GM18519 (cell line): ENCODE measurements at regions not wholly inside any gene's neighbourhood (a gene's known extent, or its start where the extent isn't known, plus 50 kb on each side); places are given as distances from the start of the nearest gene placed in this dataset.

Experiments used
- ATAC-seq: cut with Tn5 transposase; IDR thresholded peaks from one replicate; pipeline ENCODE4 v1.9.1; 2021; ENCODE audit warnings: mild to moderate bottlenecking, moderate library complexity; ENCODE audit not compliant: unreplicated experiment, low FRiP score

DNA sequence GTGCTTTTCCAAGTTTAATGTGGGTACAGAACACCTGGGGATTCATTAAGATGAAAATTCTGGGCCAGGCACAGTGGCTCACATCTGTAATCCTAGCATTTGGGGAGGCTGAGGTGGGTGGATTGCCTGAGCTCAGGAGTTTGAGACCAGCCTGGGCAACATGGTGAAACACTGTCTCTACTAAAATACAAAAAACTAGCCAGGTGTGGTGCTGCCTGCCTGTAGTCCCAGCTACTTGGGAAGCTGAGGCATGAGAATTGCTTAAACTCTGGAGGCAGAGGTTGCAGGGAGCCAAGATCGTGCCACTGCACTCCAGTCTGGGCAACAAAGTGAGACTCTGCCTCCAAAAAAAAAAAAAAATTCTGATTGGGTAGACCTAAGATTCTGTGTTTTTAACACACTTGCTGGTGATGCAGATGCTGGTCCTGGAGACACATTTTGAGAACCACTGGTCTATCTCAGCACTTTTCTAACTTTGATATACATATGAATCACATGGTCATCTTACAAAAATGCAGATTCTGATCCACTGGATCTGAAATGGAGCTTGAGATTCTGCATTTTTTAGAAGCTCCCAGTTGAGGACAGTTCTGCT lies 223.8 kb upstream of the SATB1 start:
- ATAC-seq: no peak

DNA sequence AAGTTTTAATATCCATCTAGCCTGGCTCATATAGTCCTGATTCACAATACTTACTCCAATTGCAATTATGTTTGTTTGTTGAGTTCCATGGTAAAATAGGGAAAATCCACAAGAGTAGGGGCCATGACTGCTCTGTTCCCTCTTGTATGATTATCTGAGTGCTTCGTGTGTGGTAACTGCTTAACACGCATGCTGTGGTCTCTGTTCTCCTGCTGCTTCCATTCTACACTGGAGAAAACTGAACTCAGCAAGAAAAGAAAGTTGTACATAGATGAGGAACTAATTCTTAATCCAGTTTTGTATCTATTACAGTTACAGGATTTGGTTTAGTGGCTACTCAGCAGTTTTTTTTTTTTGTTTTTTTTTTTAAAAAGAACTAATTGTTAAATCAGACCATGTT lies 223.0 kb upstream of the SATB1 start:
- no peak for ATAC-seq

GRCh38 chr3:18645619-18646018 lies 220.5 kb upstream of the SATB1 start:
- ATAC-seq: no peak

DNA sequence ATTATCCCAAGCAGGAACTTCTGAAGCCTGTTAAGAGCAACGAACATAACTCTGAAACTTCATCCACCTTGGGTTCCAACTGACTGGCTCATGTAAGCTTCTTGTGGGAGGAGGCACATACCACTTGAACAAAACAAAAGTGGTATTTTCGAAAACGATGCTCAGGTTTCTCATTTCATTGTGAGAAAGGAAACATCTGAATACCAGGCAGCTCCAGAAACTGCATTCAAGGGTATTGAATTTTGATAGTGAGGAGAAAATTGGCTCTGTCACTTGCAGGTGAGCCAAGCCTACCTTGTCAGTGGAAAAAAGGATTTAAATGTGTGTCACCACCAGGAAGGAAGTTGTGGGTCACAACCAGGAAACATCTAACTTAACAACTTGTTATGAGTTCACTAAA lies 218.1 kb upstream of the SATB1 start:
- no peak for ATAC-seq

- ATAC-seq: no peak
Observed at GRCh38 chr3:18641916-18642315, 216.8 kb upstream of the SATB1 start.

- ATAC-seq: no peak
Observed at GRCh38 chr3:18635215-18635614, 210.1 kb upstream of the SATB1 start.

DNA sequence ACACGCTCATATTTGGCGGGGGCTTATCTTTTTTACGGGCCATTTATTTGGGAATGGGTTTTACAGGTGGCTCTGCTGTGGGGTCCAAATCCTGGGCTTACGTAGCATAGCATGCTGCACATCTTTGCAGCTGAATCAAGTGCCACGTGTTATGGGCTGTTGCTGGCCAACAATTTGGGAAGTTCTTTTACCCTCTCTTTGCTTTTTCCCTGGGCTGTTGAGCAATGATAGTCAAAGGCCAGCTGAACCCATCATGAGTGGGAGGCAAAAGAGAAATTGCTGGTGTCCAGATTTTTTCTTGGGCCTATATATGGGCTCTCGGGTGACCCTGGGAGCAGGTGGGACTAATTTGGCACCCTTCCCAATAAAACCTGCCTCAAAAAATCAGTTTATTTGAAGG lies 209.3 kb upstream of the SATB1 start:
- no peak for ATAC-seq

- ATAC-seq: no peak
Observed at GRCh38 chr3:18633002-18633401, 207.9 kb upstream of the SATB1 start.

DNA sequence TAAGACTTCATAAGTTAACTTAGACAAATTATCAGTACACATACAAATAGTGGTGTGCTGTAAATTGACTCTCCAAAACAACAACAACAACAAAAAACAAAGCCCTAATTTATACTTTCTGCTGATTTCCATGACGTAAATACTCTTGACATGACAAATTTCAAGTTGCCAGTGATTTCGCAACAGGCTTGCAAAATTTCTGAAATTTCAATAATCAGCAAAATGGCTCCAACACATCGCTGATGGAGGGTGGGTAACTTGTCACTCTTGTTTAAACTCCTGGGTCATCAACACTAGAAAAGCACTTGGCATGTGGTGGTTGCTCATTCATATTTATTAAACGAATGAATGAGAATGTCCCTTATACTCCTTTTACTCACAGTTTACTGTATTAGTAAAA lies 205.2 kb upstream of the SATB1 start:
- no peak for ATAC-seq

- no peak for ATAC-seq
Observed at GRCh38 chr3:18625085-18625484, 199.9 kb upstream of the SATB1 start.

- no peak for ATAC-seq
Observed at GRCh38 chr3:18623220-18623619, 198.1 kb upstream of the SATB1 start.

- no peak for ATAC-seq
Observed at GRCh38 chr3:18618723-18619122, 193.6 kb upstream of the SATB1 start.

DNA sequence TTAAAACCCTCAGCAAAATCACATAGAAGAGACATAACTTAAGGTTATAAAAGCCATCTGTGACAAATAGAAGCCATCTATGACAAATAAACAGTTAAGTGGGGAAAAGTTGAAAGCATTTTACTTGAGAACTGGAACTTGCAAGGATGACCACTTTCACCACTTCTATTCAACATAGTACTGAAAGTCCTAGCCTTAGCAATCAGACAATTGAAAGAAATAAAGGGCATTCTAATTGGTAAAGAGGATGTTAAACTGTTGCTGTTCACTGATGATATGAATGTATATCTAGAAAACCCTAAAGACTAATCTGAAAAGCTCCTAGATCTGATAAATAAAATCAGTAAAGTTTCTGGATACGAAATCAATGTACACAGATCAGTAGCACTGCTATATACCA lies 186.9 kb upstream of the SATB1 start:
- no peak for ATAC-seq

GRCh38 chr3:18609187-18609586 lies 184.0 kb upstream of the SATB1 start:
- ATAC-seq: no peak

- no peak for ATAC-seq
Observed at GRCh38 chr3:18597919-18598318, 172.8 kb upstream of the SATB1 start.

DNA sequence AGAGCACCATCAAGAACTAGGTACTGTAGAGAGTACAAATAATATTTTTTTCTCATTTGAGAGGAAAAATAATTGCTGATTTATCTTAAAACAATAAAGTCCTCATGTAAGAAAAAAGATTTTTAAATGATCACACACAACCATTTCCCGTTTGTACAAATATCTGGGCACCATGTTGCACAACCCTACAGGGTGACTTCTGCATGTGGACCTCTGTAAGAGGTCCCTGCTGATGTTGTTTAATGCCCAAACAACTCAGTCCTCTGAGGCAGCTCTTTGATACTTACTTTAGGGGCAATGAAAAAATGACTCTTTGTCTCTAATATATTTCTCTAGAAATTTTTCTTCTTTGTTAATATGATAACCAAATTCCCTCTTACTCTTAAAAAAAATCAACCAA lies 168.1 kb upstream of the SATB1 start:
- no peak for ATAC-seq

DNA sequence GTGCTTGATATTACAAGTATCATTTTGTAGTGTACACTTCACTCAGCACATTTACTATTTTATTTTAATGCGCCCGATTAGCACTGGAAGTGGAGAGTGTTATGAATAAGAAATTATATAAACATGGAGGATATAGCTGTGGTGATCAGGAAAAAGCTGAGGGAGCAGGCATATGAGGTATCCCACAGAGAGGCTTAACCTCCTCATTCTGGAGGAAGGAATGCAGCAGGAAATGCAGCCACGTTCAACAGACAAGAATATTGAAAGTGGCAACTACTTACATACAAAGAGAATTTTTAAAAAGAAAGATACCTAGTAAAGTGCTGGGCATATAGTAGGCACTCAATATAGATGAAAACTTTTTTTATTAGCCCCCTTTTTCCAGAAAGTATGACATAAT lies 166.0 kb upstream of the SATB1 start:
- ATAC-seq: no peak

- ATAC-seq: no peak
Observed at GRCh38 chr3:18586076-18586475, 160.9 kb upstream of the SATB1 start.

GRCh38 chr3:18585004-18585968 lies 160.1 kb upstream of the SATB1 start:
- no peak for ATAC-seq

GRCh38 chr3:18580268-18580667 lies 155.1 kb upstream of the SATB1 start:
- ATAC-seq: no peak

GRCh38 chr3:18579661-18580060 lies 154.5 kb upstream of the SATB1 start:
- no peak for ATAC-seq

DNA sequence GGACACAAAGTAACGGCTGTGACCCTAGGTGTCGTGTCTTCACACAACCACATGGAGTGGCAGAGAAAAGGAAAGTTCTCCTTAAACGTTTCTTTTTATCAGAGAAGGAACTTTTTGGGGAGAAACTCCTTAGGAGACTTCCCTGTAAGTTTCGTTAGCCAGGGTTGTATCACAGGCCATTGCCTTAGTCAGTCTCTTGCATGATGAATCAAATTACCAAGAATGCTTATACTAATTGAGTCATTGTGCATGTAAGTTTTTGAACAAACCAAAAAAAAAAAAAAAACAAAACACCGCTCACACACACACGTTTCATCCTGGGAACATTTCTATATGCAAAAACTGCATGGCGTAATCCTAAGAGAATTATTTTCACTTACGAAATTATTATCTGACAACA lies 150.4 kb upstream of the SATB1 start:
- no peak for ATAC-seq
